ENCODE measurements at regions not wholly inside any gene's neighbourhood (a gene's known extent, or its start where the extent isn't known, plus 50 kb on each side); places are given as distances from the start of the nearest gene placed in this dataset.

DNA sequence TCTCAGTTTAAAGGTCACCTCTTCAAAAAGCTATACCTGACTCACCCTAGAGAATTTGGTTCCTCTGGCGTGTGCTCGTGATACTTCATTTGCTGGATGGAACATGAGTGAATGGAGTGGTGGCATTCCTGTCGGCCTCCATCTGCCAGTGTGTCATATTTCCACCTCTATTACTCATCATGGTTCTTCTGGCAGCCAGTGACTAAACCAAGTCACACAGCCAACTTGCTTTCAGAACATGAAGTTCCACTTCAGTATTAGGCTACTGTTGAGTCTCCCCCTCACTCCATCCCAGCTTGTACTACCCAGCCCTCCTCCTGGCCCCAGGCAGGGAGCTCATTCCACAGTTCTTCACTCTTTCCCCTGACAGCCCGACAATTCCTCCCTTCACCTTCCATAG lies 169.8 kb downstream of the MREG start:
- no peak overlapping the region for H3K4me2 ChIP-seq (ENCODE audit: low read length)
- no peak overlapping the region for H3K4me3 ChIP-seq (ENCODE audit: low read depth, low read length, poor library complexity, severe bottlenecking)
- no peak overlapping the region for H3K27ac ChIP-seq (ENCODE audit: low read depth, low read length, poor library complexity, severe bottlenecking)
- H2AFZ ChIP-seq (ENCODE audit: low read length): no peak overlapping the region
- no peak overlapping the region for H3K9ac ChIP-seq (ENCODE audit: low read length)
- no peaks in the 10 kb centered on the region for H3K27me3 ChIP-seq (ENCODE audit: insufficient read depth, low read length)
- no peaks in the 10 kb centered on the region for H3K9me3 ChIP-seq (ENCODE audit: low read length)
- H3K79me2 ChIP-seq (ENCODE audit: insufficient read depth, low read length): no peaks in the 10 kb centered on the region
- H4K20me1 ChIP-seq (ENCODE audit: insufficient read depth, low read length): no peaks in the 10 kb centered on the region
- no peaks in the 10 kb centered on the region for H3K4me1 ChIP-seq (ENCODE audit: insufficient read depth, low read length, severe bottlenecking)
- no peaks in the 10 kb centered on the region for H3K9me2 ChIP-seq (ENCODE audit: low read depth, low read length)
- H3F3A ChIP-seq (ENCODE audit: insufficient read depth, low read length): no peaks in the 10 kb centered on the region
- TF ChIP-seq EZH2 (IDR thresholded peaks at IDR 0.05; ENCODE audit: borderline replicate concordance, low read length): no peak
- TF ChIP-seq, protein P1, sequence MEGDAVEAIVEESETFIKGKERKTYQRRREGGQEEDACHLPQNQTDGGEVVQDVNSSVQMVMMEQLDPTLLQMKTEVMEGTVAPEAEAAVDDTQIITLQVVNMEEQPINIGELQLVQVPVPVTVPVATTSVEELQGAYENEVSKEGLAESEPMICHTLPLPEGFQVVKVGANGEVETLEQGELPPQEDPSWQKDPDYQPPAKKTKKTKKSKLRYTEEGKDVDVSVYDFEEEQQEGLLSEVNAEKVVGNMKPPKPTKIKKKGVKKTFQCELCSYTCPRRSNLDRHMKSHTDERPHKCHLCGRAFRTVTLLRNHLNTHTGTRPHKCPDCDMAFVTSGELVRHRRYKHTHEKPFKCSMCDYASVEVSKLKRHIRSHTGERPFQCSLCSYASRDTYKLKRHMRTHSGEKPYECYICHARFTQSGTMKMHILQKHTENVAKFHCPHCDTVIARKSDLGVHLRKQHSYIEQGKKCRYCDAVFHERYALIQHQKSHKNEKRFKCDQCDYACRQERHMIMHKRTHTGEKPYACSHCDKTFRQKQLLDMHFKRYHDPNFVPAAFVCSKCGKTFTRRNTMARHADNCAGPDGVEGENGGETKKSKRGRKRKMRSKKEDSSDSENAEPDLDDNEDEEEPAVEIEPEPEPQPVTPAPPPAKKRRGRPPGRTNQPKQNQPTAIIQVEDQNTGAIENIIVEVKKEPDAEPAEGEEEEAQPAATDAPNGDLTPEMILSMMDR (IDR thresholded peaks at IDR 0.05; ENCODE audit: low read length): no peak
- H3K36me3 ChIP-seq (ENCODE audit: insufficient read depth, low read length): no peaks in the 10 kb centered on the region

- Histone ChIP-seq H3K4me2 (ENCODE audit: low read length) (no peak overlapping the region), H3K4me3 (ENCODE audit: low read depth, low read length, poor library complexity, severe bottlenecking) (no peak overlapping the region), H3F3A (ENCODE audit: insufficient read depth, low read length) (no peaks in the 10 kb centered on the region)
Observed at GRCh38 chr2:215841175-215841816, 172.1 kb downstream of the MREG start.

DNA sequence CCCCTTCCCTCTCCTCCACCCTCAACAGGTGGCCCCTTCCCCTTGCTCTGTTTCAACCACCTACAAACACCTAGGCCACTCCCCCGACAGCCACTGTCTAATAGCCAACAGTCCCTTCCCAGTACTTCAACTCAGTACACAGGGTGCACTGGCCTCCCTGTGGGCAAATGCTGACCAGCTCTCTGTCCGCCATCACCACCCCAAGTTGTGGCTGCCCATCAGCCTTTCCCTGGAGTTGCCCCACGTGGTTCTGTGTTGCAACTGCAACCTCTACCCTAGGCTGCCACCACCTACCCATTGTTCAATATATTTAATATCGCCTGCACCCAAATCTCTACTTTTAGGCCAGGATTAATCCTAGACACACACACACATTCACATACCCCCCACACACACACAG lies 173.5 kb downstream of the MREG start:
- Histone ChIP-seq H3K9ac (ENCODE audit: low read length) (no peak overlapping the region), H3K9me2 (ENCODE audit: low read depth, low read length) (no peaks in the 10 kb centered on the region), H3K9me3 (ENCODE audit: low read length) (no peaks in the 10 kb centered on the region), H3K27ac (ENCODE audit: low read depth, low read length, poor library complexity, severe bottlenecking) (no peak overlapping the region), H4K20me1 (ENCODE audit: insufficient read depth, low read length) (no peaks in the 10 kb centered on the region), H3K36me3 (ENCODE audit: insufficient read depth, low read length) (no peaks in the 10 kb centered on the region), H3K4me3 (ENCODE audit: low read depth, low read length, poor library complexity, severe bottlenecking) (no peak overlapping the region), H3K4me2 (ENCODE audit: low read length) (no peak overlapping the region), H3K27me3 (ENCODE audit: insufficient read depth, low read length) (no peaks in the 10 kb centered on the region), H3K79me2 (ENCODE audit: insufficient read depth, low read length) (no peaks in the 10 kb centered on the region), H3K4me1 (ENCODE audit: insufficient read depth, low read length, severe bottlenecking) (no peaks in the 10 kb centered on the region), H2AFZ (ENCODE audit: low read length) (no peak overlapping the region), H3F3A (ENCODE audit: insufficient read depth, low read length) (no peaks in the 10 kb centered on the region)
- TF ChIP-seq EZH2 (IDR thresholded peaks at IDR 0.05; ENCODE audit: borderline replicate concordance, low read length): no peak
- TF ChIP-seq, protein P1 (IDR thresholded peaks at IDR 0.05; ENCODE audit: low read length): no peak

More at GRCh38 chr2:215841175-215841816, 172.1 kb downstream of the MREG start:
- Histone ChIP-seq H3K4me1 (ENCODE audit: insufficient read depth, low read length, severe bottlenecking) (no peaks in the 10 kb centered on the region), H3K9ac (ENCODE audit: low read length) (no peak overlapping the region), H4K20me1 (ENCODE audit: insufficient read depth, low read length) (no peaks in the 10 kb centered on the region), H3K27me3 (ENCODE audit: insufficient read depth, low read length) (no peaks in the 10 kb centered on the region), H3K9me3 (ENCODE audit: low read length) (no peaks in the 10 kb centered on the region), H3K27ac (ENCODE audit: low read depth, low read length, poor library complexity, severe bottlenecking) (no peak overlapping the region), H2AFZ (ENCODE audit: low read length) (no peak overlapping the region), H3K36me3 (ENCODE audit: insufficient read depth, low read length) (no peaks in the 10 kb centered on the region), H3K9me2 (ENCODE audit: low read depth, low read length) (no peaks in the 10 kb centered on the region), H3K79me2 (ENCODE audit: insufficient read depth, low read length) (no peaks in the 10 kb centered on the region)
- TF ChIP-seq, protein P1 (IDR thresholded peaks at IDR 0.05; ENCODE audit: low read length): no peak
- TF ChIP-seq EZH2 (IDR thresholded peaks at IDR 0.05; ENCODE audit: borderline replicate concordance, low read length): no peak
